HS-27A (cell line): ENCODE measurements at regions not wholly inside any gene's neighbourhood (a gene's known extent, or its start where the extent isn't known, plus 50 kb on each side); places are given as distances from the start of the nearest gene placed in this dataset.

ENCODE experiments used
- DNase-seq: peaks from one replicate; pipeline ENCODE4 v3.0.0-alpha.2; 2012; ENCODE audit warnings: low read depth, missing footprints

DNA sequence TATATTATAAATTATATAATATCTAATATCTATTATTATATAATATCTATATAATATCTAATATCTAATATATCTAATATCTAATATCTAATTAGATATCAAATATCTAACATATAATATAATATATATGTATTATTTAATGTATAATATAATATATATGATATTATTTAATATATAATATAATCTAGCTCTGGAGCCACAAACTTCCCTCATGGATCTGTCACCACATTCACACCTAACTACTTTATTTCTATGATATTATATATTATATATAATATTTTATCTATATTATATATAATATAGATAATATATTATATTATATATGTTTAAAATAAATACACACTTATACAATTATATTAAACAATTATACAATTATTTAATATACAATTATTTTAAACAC, 667.5 kb downstream of the KCTD8 start:
- DNase-seq, result no peak

- DNase-seq, result no peak
Measured at GRCh38 chr4:43782391-43782790, 666.2 kb downstream of the KCTD8 start.

- DNase-seq, result no peak
Measured at GRCh38 chr4:43816116-43816515, 632.5 kb downstream of the KCTD8 start.

- DNase-seq, result no peak
Measured at GRCh38 chr4:43822621-43823020, 626.0 kb downstream of the KCTD8 start.

GRCh38 chr4:43835869-43836268, 612.7 kb downstream of the KCTD8 start:
- no peak for DNase-seq

- DNase-seq, result no peak
Measured at GRCh38 chr4:43837171-43837570, 611.4 kb downstream of the KCTD8 start.

- DNase-seq, result no peak
Measured at GRCh38 chr4:43837604-43838003, 611.0 kb downstream of the KCTD8 start.

DNA sequence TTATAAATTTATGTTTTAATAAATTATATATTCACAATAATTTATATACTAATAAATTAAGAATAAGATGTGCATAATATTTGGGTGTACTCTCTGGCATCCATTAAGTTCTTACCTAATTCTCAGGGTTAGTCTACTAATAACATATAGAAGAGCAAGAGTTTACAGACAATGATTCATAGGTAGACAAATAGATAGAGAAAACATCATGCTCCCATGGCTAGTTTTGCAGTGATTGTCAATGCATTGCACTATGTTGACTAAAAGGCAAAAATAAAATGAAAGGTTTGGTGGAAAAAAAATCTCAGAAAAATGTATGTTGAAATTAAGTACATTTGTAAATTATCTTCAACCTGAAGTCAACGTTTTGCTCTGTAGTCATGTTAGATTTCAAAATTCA, 606.0 kb downstream of the KCTD8 start:
- no peak for DNase-seq

DNA sequence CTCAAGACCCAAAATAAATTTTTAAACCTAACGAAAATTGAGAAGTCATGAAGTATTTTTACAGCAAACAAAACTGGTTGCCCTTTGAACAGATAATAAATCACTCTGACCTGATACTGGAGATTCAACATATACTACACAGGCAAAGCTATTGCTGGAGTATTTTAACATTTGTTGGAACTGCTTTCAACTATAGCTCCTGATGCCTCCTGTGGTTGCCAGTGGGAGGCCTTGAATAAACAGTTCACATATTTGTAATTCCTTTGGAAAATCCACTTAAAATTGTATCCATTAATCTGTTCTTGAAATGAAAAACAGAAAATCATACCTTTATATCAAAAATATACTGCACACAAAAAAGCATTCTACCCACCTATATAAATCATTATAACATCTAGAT, 605.1 kb downstream of the KCTD8 start:
- no peak for DNase-seq

GRCh38 chr4:43846111-43846587, 602.5 kb downstream of the KCTD8 start:
- no peak for DNase-seq

GRCh38 chr4:43853565-43854264, 594.9 kb downstream of the KCTD8 start:
- DNase-seq, result no peak

GRCh38 chr4:43855283-43855682, 593.3 kb downstream of the KCTD8 start:
- DNase-seq, result no peak

DNA sequence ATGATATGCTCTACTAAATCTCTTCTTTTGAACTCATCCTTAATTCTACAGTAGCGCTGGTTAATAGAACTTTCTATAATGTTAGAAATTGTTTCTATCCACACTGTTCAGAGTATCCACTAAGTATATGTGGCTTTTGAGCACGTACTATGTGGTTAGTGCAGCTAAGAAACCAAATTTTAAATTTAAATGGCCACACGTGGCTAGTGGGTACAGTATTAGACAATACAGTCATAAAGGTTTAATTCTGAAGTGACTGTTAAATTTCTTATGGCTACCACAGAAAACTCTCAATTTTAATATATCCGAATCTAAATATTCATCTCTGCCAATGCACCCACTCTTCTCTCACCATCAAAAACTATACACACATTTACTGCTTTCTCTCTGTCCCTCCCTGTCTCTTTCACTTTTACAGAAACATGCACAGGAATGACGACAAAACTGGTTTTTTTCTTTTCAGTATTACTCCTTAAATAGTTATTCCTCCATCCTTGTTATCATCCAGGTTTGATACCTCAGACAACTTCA, 583.9 kb downstream of the KCTD8 start:
- no peak for DNase-seq

GRCh38 chr4:43867908-43868307, 580.7 kb downstream of the KCTD8 start:
- DNase-seq, result no peak

DNA sequence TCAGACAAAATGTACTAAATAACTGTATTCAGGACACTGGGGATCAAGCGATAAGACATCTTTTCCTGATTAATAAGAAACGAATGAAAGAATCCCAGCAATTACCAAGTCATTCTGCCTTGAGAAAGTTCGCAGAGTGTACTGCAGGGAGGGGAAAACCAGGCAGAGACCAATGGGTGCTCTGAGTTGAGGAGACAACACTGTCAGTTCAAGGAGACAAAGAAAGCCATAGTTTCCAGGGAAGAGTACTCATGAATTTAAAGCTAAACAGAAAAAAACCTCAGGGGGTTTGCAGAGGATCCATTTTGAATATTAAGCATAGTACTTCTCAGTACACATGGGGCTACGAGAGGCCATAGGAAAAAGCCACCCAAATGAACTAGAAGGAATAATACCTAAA, 573.0 kb downstream of the KCTD8 start:
- no peak for DNase-seq

- no peak for DNase-seq
Measured at GRCh38 chr4:43882470-43882869, 566.1 kb downstream of the KCTD8 start.

- no peak for DNase-seq
Measured at GRCh38 chr4:43886196-43886595, 562.4 kb downstream of the KCTD8 start.

- no peak for DNase-seq
Measured at GRCh38 chr4:43898836-43899235, 549.8 kb downstream of the KCTD8 start.

- no peak for DNase-seq
Measured at GRCh38 chr4:43903456-43903855, 545.2 kb downstream of the KCTD8 start.

GRCh38 chr4:43918377-43918776, 530.2 kb downstream of the KCTD8 start:
- DNase-seq, result no peak

DNA sequence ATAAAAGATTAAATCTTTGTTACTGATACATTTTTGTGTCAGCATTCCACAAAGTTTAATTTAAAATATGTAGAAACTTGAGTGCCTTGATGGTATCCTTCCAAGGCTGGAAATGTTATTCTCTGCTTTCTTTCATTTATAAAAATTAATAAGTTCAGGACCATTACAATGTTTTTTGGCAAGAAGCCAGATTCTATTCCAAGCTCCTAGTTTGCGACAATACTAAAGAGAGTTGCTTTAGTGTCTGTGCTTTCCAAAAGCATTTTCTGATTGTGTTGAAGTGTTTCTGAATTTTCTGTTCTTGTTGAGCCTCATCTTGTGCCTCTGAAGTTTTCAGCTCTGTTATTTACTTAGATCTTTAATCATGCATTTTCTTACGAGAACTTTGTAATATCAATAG, 516.2 kb downstream of the KCTD8 start:
- no peak for DNase-seq

- DNase-seq, result no peak
Measured at GRCh38 chr4:43943998-43944397, 504.6 kb downstream of the KCTD8 start.

GRCh38 chr4:43959976-43960375, 488.6 kb downstream of the KCTD8 start:
- DNase-seq, result no peak

DNA sequence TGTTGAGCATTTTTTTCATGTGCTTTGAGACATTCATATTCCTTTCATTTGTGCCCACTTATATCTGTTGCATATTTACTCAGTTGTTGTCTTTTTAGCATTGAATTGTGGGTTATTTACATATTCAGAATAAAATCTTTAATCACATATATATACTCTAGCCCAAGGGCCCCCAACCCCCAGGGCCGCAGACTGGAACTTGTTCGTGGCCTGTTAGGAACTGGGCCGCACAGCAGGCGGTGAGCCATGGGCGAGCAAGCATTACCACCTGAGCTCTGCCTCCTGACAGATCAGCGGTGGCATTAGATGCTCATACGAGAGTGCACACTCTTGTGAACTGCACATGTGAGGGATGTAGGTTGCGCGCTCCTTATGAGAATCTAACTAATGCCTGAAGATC, 480.6 kb downstream of the KCTD8 start:
- no peak for DNase-seq
